CD14-positive monocyte (primary cell): ENCODE measurements at regions not wholly inside any gene's neighbourhood (a gene's known extent, or its start where the extent isn't known, plus 50 kb on each side); places are given as distances from the start of the nearest gene placed in this dataset.

Experiments used
- DNase-seq, 3 donors: peaks; one replicate each; pipeline ENCODE4 v3.0.0-alpha.2; 2011 to 2022
- H2AFZ ChIP-seq: 2 replicates; pipeline ENCODE4 v1.6.0; 2012; ENCODE audit warnings: mild to moderate bottlenecking, low read depth, low read length, inconsistent platforms; ENCODE audit not compliant: insufficient read depth, poor library complexity, severe bottlenecking
- H3K27ac ChIP-seq, 2 donors: 1 replicate in 1 of 2; 2 replicates in 1 of 2; pipeline ENCODE4 v1.5.1; 2012 to 2013; ENCODE audit warnings: low read length in 2 of 2, control low read depth in 1 of 2, inconsistent platforms in 1 of 2, low read depth in 1 of 2, mild to moderate bottlenecking in 1 of 2
- H3K27me3 ChIP-seq, 2 donors: one replicate each; pipeline versions ENCODE4 v1.6.0 to v1.6.1; 2011 to 2013; ENCODE audit warnings: low read length in 2 of 2; ENCODE audit not compliant: control insufficient read depth in 2 of 2, insufficient read depth in 2 of 2
- H3K36me3 ChIP-seq, 2 donors: replicated peaks in 1 of 2; 1 replicate in 1 of 2; 2 replicates in 1 of 2; pipeline versions ENCODE4 v1.5.1 to v1.6.1; 2012 to 2013; ENCODE audit warnings: low read length in 2 of 2, control low read depth in 1 of 2, inconsistent platforms in 1 of 2, mild to moderate bottlenecking in 1 of 2; ENCODE audit not compliant: insufficient read depth in 2 of 2, control insufficient read depth in 1 of 2
- H3K4me1 ChIP-seq, 2 donors: 1 replicate in 1 of 2; 2 replicates in 1 of 2; pipeline versions ENCODE4 v1.5.1 to v1.6.1; 2012 to 2013; ENCODE audit warnings: low read length in 2 of 2, control low read depth in 1 of 2, inconsistent platforms in 1 of 2, mild to moderate bottlenecking in 1 of 2, moderate library complexity in 1 of 2; ENCODE audit not compliant: insufficient read depth in 2 of 2, control insufficient read depth in 1 of 2
- H3K4me2 ChIP-seq: replicated peaks from 2 replicates; pipeline ENCODE3; 2012; ENCODE audit warnings: low read length, moderate library complexity, mild to moderate bottlenecking; ENCODE audit not compliant: poor library complexity, severe bottlenecking; ENCODE audit errors: extremely low read depth
- H3K4me3 ChIP-seq, 3 experiments: fragments of 200-600 bp in 1 of 3; sonication (generic) in 1 of 3; replicated peaks in 1 of 3; 1 replicate in 2 of 3; 2 replicates in 1 of 3; pipeline ENCODE4 v1.5.1; 2011 to 2013; ENCODE audit warnings: low read length in 3 of 3, mild to moderate bottlenecking in 3 of 3, control low read depth in 2 of 3, low read depth in 2 of 3, inconsistent platforms in 1 of 3, moderate library complexity in 1 of 3
- H3K79me2 ChIP-seq: 2 replicates; pipeline ENCODE4 v1.6.0; 2012; ENCODE audit warnings: mild to moderate bottlenecking, control low read depth, inconsistent platforms, low read length, moderate library complexity; ENCODE audit not compliant: insufficient read depth
- H3K9ac ChIP-seq: 2 replicates; pipeline ENCODE4 v1.6.0; 2017; ENCODE audit warnings: low read length, mild to moderate bottlenecking; ENCODE audit not compliant: insufficient read depth, poor library complexity, severe bottlenecking
- H3K9me3 ChIP-seq, 2 donors: replicated peaks in 1 of 2; 1 replicate in 1 of 2; 2 replicates in 1 of 2; pipeline versions ENCODE4 v1.5.1 to v1.6.1; 2012 to 2013; ENCODE audit warnings: low read length in 2 of 2, control low read depth in 1 of 2; ENCODE audit not compliant: control insufficient read depth in 1 of 2, insufficient read depth in 1 of 2
- H4K20me1 ChIP-seq: 2 replicates; pipeline ENCODE4 v1.6.0; 2012; ENCODE audit warnings: mild to moderate bottlenecking, low read length, control low read depth, moderate library complexity; ENCODE audit not compliant: insufficient read depth
- H3K27ac Mint-ChIP-seq, 7 donors: one replicate each; pipeline ENCODE4 v1.8.0; 2020; ENCODE audit warnings: mild to moderate bottlenecking in 7 of 7, mixed read lengths in 7 of 7, moderate library complexity in 6 of 7, inconsistent platforms in 2 of 7
- H3K27me3 Mint-ChIP-seq, 3 donors: one replicate each; pipeline ENCODE4 v1.8.0; 2021 to 2022; ENCODE audit warnings: low read depth in 3 of 3, mild to moderate bottlenecking in 3 of 3, mixed read lengths in 3 of 3, moderate library complexity in 3 of 3, inconsistent platforms in 1 of 3
- H3K36me3 Mint-ChIP-seq, 2 donors: one replicate each; pipeline ENCODE4 v1.8.0; 2020; ENCODE audit warnings: mixed read lengths in 2 of 2, inconsistent platforms in 1 of 2, mild to moderate bottlenecking in 1 of 2
- H3K4me1 Mint-ChIP-seq: one replicate; pipeline ENCODE4 v1.8.0; 2020; ENCODE audit warnings: mild to moderate bottlenecking, mixed read lengths
- H3K4me3 Mint-ChIP-seq, 2 donors: one replicate each; pipeline ENCODE4 v1.8.0; 2020; ENCODE audit warnings: mild to moderate bottlenecking in 2 of 2, mixed read lengths in 2 of 2, moderate library complexity in 1 of 2
- H3K9me3 Mint-ChIP-seq, 7 donors: one replicate each; pipeline ENCODE4 v1.8.0; 2020 to 2022; ENCODE audit warnings: mixed read lengths in 7 of 7, mild to moderate bottlenecking in 6 of 7, moderate library complexity in 6 of 7, inconsistent platforms in 2 of 7
- CTCF ChIP-seq: fragments of 200-600 bp; IDR thresholded peaks from one replicate; pipeline ENCODE4 v1.8.0; 2022; ENCODE audit warnings: antibody characterized with exemption, mild to moderate bottlenecking
- WGBS: methylation state at CpG from one replicate; pipeline ENCODE4 v1.1.5; 2013; ENCODE audit warnings: missing lambda C conversion rate; ENCODE audit not compliant: insufficient coverage; 5-methylcytosine and 5-hydroxymethylcytosine counted together
- intact Hi-C, 2 donors: fragments of 100-400 bp; cut with micrococcal nuclease; formaldehyde crosslinking; loops; one replicate each; pipeline versions ENCODE4 v1.15.0 to v1.15.1; 2023

- no peaks in the 10 kb centered on the region for H3K9me3 ChIP-seq
- H3K4me3 ChIP-seq, result no peak overlapping the region
- peaks cover 1 to 9% (median 2%) of the 10 kb centered on the region in 3 donors for H3K27me3 Mint-ChIP-seq
- H3K9me3 Mint-ChIP-seq, result peaks cover 0 to 2% (median 0%) of the 10 kb centered on the region in 7 donors
- peak in 1 of 3 donors; percentile 19 for DNase-seq
- H3K9ac ChIP-seq, result no peak overlapping the region
- H3K27ac ChIP-seq, result no peak overlapping the region
- H3K27ac Mint-ChIP-seq, result peak overlapping the region in 1 of 7 donors; percentile 9
- H3K4me1 Mint-ChIP-seq, result no peaks in the 10 kb centered on the region
- WGBS, result 94% methylated on average over 5 of the region's 6 CpGs
- H3K36me3 ChIP-seq, result no peaks in the 10 kb centered on the region
- H3K4me1 ChIP-seq, result no peaks in the 10 kb centered on the region
- no peaks in the 10 kb centered on the region for H3K79me2 ChIP-seq
- no peaks in the 10 kb centered on the region for H3K36me3 Mint-ChIP-seq
- H3K4me2 ChIP-seq, result no peak overlapping the region
- no peaks in the 10 kb centered on the region for H4K20me1 ChIP-seq
- no peak for TF ChIP-seq CTCF
- no peak overlapping the region for H3K4me3 Mint-ChIP-seq
- no peaks in the 10 kb centered on the region for H3K27me3 ChIP-seq
- no peak overlapping the region for H2AFZ ChIP-seq
- intact Hi-C loops, result no loop called here
Observed at GRCh38 chrX:39409246-39409917, 608.1 kb downstream of the MID1IP1 start.

GRCh38 chrX:39414290-39414854, 613.1 kb downstream of the MID1IP1 start:
- no peak overlapping the region for H2AFZ ChIP-seq
- 100% methylated on average over 2 of the region's 5 CpGs for WGBS
- Mint-ChIP-seq H3K9me3 (peaks cover 0 to 2% (median 0%) of the 10 kb centered on the region in 7 donors), H3K4me3 (no peak overlapping the region), H3K4me1 (peaks cover 2% of the 10 kb centered on the region), H3K27ac (no peak overlapping the region), H3K36me3 (no peaks in the 10 kb centered on the region), H3K27me3 (peaks cover 0 to 2% (median 0%) of the 10 kb centered on the region in 3 donors)
- H3K36me3 ChIP-seq, result no peaks in the 10 kb centered on the region
- no peak overlapping the region for H3K27ac ChIP-seq
- H3K9ac ChIP-seq, result no peak overlapping the region
- H3K4me3 ChIP-seq, result no peak overlapping the region
- no peaks in the 10 kb centered on the region for H3K9me3 ChIP-seq
- H3K4me1 ChIP-seq, result no peaks in the 10 kb centered on the region
- TF ChIP-seq CTCF, result no peak
- intact Hi-C loops, result no loop called here
- no peak for DNase-seq
- no peak overlapping the region for H3K4me2 ChIP-seq
- H3K27me3 ChIP-seq, result no peaks in the 10 kb centered on the region
- H4K20me1 ChIP-seq, result no peaks in the 10 kb centered on the region
- H3K79me2 ChIP-seq, result no peaks in the 10 kb centered on the region
